ENCODE measurements at regions not wholly inside any gene's neighbourhood (a gene's known extent, or its start where the extent isn't known, plus 50 kb on each side); places are given as distances from the start of the nearest gene placed in this dataset.

DNA sequence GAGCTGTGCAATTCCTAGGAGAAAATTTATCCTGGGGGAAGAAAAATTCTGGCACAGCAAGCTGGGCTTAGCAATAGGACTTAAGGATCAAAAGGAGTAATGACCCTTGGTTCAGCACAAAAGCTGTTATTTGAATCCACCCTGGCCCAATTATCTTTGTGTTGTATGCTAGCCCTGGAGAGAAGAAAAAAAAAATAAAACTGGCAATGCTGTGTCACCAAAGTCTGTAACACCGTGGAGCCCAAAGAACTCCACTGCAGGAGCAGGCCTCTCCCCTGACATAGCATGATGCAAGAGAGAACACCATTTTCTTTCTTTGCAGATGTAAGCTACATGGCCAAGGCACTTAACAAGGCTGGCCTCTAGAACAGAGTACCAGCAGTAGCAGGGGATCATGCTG, 63.0 kb upstream of the ARHGAP5 start:
- in situ Hi-C loops (cut with HindIII; ENCODE audit: low sequenced_read_pairs) = no loop called here
- no peak overlapping the region for H3K4me3 ChIP-seq (ENCODE audit: low read depth, low read length)
- TF ChIP-seq, protein P1, sequence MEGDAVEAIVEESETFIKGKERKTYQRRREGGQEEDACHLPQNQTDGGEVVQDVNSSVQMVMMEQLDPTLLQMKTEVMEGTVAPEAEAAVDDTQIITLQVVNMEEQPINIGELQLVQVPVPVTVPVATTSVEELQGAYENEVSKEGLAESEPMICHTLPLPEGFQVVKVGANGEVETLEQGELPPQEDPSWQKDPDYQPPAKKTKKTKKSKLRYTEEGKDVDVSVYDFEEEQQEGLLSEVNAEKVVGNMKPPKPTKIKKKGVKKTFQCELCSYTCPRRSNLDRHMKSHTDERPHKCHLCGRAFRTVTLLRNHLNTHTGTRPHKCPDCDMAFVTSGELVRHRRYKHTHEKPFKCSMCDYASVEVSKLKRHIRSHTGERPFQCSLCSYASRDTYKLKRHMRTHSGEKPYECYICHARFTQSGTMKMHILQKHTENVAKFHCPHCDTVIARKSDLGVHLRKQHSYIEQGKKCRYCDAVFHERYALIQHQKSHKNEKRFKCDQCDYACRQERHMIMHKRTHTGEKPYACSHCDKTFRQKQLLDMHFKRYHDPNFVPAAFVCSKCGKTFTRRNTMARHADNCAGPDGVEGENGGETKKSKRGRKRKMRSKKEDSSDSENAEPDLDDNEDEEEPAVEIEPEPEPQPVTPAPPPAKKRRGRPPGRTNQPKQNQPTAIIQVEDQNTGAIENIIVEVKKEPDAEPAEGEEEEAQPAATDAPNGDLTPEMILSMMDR (IDR thresholded peaks at IDR 0.05; ENCODE audit: low read depth, low read length, missing control alignments) = no peak
- DNase-seq (ENCODE audit: low read depth) = no peak

DNA sequence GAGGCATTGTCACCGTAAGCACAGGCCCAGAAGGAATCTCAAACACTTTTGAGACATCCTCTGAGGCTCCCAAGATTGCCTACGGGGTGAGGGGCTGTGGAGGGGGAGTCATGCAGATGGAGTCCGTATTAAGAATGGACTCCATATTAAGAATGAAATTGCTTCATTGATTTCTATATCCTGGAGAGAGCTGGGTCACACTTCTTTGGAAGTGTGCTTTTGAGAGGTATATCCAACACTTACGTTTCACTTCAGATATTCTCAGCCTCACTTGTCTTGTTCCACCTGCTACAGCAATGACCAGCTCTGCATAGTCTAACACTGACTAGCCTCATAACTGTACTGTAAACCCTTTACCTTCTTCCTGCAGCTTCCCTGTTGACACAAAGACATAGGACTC, 62.6 kb upstream of the ARHGAP5 start:
- in situ Hi-C loops (cut with HindIII; ENCODE audit: low sequenced_read_pairs) = no loop called here
- TF ChIP-seq, protein P1 (IDR thresholded peaks at IDR 0.05; ENCODE audit: low read depth, low read length, missing control alignments) = no peak
- no peak overlapping the region for H3K4me3 ChIP-seq (ENCODE audit: low read depth, low read length)
- DNase-seq (ENCODE audit: low read depth) = no peak

DNA sequence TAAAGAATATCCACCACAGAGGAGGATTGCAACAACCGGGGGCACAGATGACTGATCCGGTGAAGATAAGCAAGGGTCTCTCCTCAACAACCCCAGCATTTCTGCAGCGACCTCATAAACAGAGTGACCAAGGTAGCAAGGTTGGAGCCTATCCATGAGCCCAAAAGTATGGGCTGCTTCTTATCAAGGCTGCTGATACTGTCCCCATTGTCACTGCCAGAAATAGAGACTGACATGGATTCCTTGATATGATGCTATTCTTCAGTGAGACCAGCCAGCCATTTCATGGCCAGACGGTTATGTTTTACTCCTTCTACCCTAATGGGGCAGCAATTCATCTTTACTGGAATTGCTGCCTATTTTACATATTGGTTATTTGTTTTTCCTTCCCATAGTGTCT, 61.9 kb upstream of the ARHGAP5 start:
- TF ChIP-seq, protein P1 (IDR thresholded peaks at IDR 0.05; ENCODE audit: low read depth, low read length, missing control alignments) = no peak
- in situ Hi-C loops (cut with HindIII; ENCODE audit: low sequenced_read_pairs) = no loop called here
- H3K4me3 ChIP-seq (ENCODE audit: low read depth, low read length) = no peak overlapping the region
- DNase-seq (ENCODE audit: low read depth) = no peak

DNA sequence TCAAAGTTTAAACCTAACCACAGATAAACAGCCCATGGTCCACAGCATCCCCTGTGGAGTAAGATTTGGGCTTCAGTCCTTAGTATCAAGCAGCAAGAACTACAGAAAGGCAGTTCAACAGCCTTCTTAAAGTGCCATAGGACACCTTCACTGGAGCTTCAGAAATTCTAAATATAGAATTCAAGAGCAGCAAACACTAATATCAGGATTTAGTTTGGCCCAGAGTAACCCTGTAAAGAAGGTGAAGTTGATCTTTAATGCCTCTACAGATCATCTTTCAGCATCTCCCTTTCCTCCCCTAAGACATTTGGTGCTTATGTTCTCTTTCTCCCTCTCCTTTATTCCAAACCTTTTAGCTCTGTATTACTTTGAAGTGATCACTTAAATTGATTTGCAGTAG, 59.5 kb upstream of the ARHGAP5 start:
- TF ChIP-seq, protein P1 (IDR thresholded peaks at IDR 0.05; ENCODE audit: low read depth, low read length, missing control alignments) = no peak
- DNase-seq (ENCODE audit: low read depth) = no peak
- in situ Hi-C loops (cut with HindIII; ENCODE audit: low sequenced_read_pairs) = no loop called here
- H3K4me3 ChIP-seq (ENCODE audit: low read depth, low read length) = no peak overlapping the region

DNA sequence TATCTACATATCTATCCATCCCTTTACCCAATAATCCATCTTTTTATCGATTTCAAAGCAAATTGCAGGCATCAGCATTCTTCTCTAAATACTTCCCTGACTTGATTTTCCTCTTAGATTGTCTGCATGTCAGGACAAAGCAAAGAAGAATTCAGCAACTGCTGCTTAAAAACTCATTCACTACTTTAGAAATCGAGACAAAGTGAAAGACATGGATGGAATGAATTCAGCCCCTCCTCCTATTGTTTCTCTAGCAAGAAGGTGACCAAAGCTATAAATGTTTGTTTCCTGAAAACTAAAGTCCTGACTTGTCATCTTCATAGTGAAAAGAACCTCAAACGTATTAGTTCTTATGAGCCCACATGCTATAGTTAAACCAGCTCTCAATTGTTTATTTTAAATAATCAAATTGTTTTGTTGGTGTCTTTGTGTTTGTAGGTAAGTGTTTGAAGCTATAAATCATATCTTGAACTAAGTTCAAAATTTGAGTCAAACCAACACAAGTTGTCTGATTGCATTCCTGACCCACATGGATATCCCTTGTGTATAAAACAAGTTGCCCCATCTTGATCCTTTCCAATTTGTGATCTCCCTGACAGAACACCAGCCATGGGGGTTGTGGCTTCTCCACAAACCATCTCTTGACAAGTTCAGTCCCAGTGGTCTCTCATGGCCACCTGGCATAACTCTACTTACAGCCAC, 58.6 kb upstream of the ARHGAP5 start:
- TF ChIP-seq, protein P1 (IDR thresholded peaks at IDR 0.05; ENCODE audit: low read depth, low read length, missing control alignments) = no peak
- DNase-seq (ENCODE audit: low read depth) = no peak
- in situ Hi-C loops (cut with HindIII; ENCODE audit: low sequenced_read_pairs) = no loop called here
- H3K4me3 ChIP-seq (ENCODE audit: low read depth, low read length) = no peak overlapping the region

DNA sequence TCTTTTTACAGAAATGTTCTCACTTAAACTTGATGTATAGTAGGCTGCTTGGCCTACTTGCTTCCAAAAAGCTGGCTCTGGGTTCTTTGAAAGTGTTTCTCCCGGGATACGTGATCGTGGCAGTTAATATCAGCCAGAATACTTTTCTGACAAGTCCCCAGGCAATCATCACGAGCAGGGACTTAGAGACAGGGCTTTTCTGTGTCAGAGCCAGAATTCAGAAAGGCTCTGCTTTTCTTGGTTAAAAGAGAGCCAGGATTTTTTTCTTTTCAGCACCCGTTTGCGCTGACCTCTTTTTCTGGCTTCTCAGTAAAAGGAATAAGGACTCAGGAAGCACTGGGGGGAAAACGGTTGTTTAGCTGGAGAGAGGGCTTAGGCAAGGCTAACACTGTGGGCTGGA, 57.8 kb upstream of the ARHGAP5 start:
- in situ Hi-C loops (cut with HindIII; ENCODE audit: low sequenced_read_pairs) = no loop called here
- no peak for DNase-seq (ENCODE audit: low read depth)
- no peak overlapping the region for H3K4me3 ChIP-seq (ENCODE audit: low read depth, low read length)
- TF ChIP-seq, protein P1 (IDR thresholded peaks at IDR 0.05; ENCODE audit: low read depth, low read length, missing control alignments) = no peak

All from astrocyte of the cerebellum (primary cell).